Osteocyte (in vitro differentiated cells): ENCODE measurements at regions not wholly inside any gene's neighbourhood (a gene's known extent, or its start where the extent isn't known, plus 50 kb on each side); places are given as distances from the start of the nearest gene placed in this dataset.
A peak's percentile ranks its signal among the peaks of the same experiment; 100 is the strongest.

ENCODE experiments used
- DNase-seq: peaks from one replicate; pipeline ENCODE4 v3.0.0; 2021; ENCODE audit warnings: mixed read lengths; ENCODE audit not compliant: unreplicated experiment; ENCODE audit errors: extremely low spot score
- H3K27ac Mint-ChIP-seq: one replicate; pipeline ENCODE4 v1.8.0; 2021; ENCODE audit warnings: mild to moderate bottlenecking, mixed read lengths; ENCODE audit not compliant: unreplicated experiment
- H3K27me3 Mint-ChIP-seq: one replicate; pipeline ENCODE4 v1.8.0; 2021; ENCODE audit warnings: mixed read lengths; ENCODE audit not compliant: unreplicated experiment
- H3K36me3 Mint-ChIP-seq: one replicate; pipeline ENCODE4 v1.8.0; 2021; ENCODE audit warnings: mixed read lengths; ENCODE audit not compliant: unreplicated experiment
- H3K4me1 Mint-ChIP-seq: one replicate; pipeline ENCODE4 v1.8.0; 2021; ENCODE audit warnings: mixed read lengths; ENCODE audit not compliant: unreplicated experiment
- H3K4me3 Mint-ChIP-seq: one replicate; pipeline ENCODE4 v1.8.0; 2021; ENCODE audit warnings: mild to moderate bottlenecking, moderate library complexity, mixed read lengths; ENCODE audit not compliant: unreplicated experiment
- H3K9me3 Mint-ChIP-seq: one replicate; pipeline ENCODE4 v1.8.0; 2021; ENCODE audit warnings: mixed read lengths; ENCODE audit not compliant: unreplicated experiment
- CTCF ChIP-seq: fragments of 200-600 bp; sonication (generic); IDR thresholded peaks from 2 replicates; pipeline ENCODE4 v1.5.0; 2021; ENCODE audit warnings: antibody characterized with exemption, mild to moderate bottlenecking, moderate library complexity

GRCh38 chrX:40174001-40174853, 76.5 kb upstream of the BCOR start:
- no peak for TF ChIP-seq CTCF
- Mint-ChIP-seq H3K27ac (peak overlapping the region; percentile 99), H3K4me1 (peaks cover 49% of the 10 kb centered on the region), H3K27me3 (no peaks in the 10 kb centered on the region), H3K4me3 (peak overlapping the region; percentile 73), H3K36me3 (no peaks in the 10 kb centered on the region), H3K9me3 (no peaks in the 10 kb centered on the region)
- no peak for DNase-seq

GRCh38 chrX:40173143-40174000, 75.6 kb upstream of the BCOR start:
- peak overlapping the region; percentile 70 for H3K4me3 Mint-ChIP-seq
- no peaks in the 10 kb centered on the region for H3K27me3 Mint-ChIP-seq
- no peak for TF ChIP-seq CTCF
- H3K27ac Mint-ChIP-seq: peak overlapping the region; percentile 99
- H3K9me3 Mint-ChIP-seq: no peaks in the 10 kb centered on the region
- peaks cover 53% of the 10 kb centered on the region for H3K4me1 Mint-ChIP-seq
- no peak for DNase-seq
- H3K36me3 Mint-ChIP-seq: no peaks in the 10 kb centered on the region

GRCh38 chrX:40172401-40173142, 74.8 kb upstream of the BCOR start:
- no peaks in the 10 kb centered on the region for H3K36me3 Mint-ChIP-seq
- no peaks in the 10 kb centered on the region for H3K27me3 Mint-ChIP-seq
- H3K4me1 Mint-ChIP-seq: peaks cover 61% of the 10 kb centered on the region
- no peak for TF ChIP-seq CTCF
- H3K27ac Mint-ChIP-seq: peak overlapping the region; percentile 99
- no peaks in the 10 kb centered on the region for H3K9me3 Mint-ChIP-seq
- DNase-seq: no peak
- peak overlapping the region; percentile 70 for H3K4me3 Mint-ChIP-seq

DNA sequence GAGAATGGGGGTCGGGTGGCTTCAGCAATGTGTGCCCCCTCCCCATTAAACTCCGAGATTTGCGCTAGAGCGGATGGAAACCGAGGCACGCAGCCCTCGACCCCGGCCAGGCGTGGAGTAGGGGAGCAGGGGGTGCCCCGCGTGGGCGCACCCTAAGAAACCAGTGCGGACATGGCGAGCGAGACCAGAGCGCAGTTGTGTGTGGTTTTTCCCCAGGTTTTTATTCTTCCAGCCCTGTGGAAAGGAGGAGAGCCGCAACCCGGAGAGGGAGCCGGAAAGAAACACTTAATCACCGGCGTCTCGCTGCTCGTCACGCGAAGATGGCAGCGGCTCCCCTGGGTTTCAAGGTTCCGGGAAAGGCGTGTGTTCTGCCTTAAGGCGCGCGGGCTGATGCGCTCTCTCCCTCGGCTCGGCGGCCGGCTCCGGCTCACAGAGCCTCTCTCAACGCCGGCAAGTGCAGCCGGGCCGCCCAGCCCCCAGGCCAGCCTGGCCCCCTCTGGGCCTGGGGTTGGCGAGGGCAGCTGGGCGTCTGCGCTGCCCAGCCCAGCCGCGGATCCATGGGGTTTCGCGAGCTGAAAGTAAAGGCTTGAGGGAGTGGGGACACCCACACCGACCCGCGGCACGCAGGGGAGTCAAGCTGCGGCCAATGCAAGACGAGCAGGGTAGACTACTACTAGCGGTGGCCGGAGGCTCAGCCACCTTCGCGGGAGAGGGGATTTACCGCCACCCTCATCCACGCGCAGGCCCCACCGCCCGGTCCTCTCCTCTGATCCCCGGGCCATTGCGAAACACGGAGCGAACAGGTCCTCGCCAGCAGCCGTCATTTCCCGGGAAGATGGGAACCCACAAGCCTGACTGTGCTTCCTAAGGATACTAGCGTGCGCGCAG, 74.0 kb upstream of the BCOR start:
- Mint-ChIP-seq H3K36me3 (no peaks in the 10 kb centered on the region), H3K4me1 (peaks cover 66% of the 10 kb centered on the region), H3K27me3 (no peaks in the 10 kb centered on the region), H3K4me3 (peak overlapping the region; percentile 70), H3K9me3 (no peaks in the 10 kb centered on the region), H3K27ac (peak overlapping the region; percentile 99)
- TF ChIP-seq CTCF: no peak
- DNase-seq: no peak
